Fibroblast of skin of right quadriceps (primary cell): ENCODE measurements at regions not wholly inside any gene's neighbourhood (a gene's known extent, or its start where the extent isn't known, plus 50 kb on each side); places are given as distances from the start of the nearest gene placed in this dataset.
"Not testable (repeated sequence)": the region's sequence is repeated elsewhere in the genome, so short reads cannot be mapped to it uniquely, and the experiment has no call there.

Experiments
- DNase-seq: peaks from one replicate; pipeline ENCODE4 v3.0.0-alpha.2; 2013

DNA sequence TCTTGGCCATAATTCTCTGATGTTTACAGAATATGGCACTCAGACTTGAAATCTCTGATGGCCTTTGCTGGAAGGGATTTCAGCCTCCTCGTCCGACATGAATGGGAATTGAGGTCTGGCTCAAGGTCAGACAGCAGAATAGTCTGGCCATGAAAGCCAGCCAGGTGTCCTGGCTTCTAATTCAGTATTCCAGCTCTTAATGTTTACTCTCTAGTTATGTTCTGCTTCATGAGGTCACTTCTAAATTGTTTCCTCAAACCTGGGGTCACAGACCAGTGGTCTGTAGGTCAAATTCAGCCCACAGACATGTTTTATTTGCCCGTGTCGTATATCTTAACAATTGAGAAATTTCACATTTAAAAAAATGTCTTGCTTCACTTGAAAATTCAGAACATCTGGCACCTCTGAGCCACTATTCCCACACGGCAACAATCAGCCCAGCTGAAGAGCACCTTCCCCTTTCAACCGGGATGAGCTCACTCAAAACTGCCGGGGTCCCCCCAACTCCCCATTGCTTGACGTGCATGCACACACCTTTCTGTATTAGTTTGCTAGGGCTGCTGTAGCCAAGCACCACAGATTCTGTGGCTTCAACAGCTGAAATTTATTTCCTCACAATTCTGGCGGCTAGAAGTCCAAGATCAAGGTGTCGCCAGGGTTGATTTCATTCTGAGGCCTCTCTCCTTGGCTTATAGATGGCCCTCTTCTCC, 243.5 kb downstream of the ENC1 start:
- DNase-seq = no peak

DNA sequence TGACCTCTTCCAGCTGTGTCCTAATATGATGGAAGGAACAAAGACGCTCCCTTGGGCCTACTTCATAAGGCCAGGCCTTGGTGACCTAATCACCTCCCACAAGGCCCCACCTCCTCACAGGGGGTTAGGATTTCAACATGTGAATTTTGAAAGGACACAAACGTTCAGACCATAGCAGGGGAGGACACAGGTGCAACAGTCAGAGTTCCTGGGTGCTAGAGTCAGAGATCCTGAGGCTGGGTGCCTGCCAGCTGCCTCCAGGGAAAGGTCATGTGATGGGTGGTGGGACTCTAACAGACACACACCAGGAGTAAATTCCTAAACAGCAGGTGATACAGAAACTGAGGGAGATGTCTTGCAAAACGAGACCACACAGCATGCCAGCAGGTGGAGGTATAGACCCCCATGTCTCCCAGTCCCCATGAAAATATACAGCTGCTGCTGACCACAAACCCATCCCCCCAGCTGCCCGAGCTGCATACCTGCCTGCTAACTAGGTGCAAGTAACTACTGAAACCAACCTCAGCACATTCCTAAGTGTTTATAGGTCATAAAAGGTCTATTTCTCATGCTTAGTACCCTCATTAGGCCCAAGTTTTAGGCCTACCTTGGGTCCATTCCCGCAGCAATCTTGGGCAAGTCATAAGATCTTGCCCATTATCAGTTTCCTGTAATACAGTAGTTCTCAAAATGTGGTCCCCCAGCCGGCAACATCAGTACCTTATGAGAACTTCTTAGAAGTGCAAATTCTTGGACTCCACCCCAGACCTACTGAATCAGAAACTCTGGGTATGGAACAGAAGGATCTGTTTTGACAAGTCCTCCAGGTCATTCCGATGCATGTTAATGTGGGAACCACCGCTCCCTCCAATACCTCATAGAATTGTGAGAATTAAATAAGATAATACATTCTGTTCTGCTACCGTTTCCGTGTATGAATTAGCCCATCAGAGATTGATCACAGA, 245.3 kb downstream of the ENC1 start:
- DNase-seq = no peak

DNA sequence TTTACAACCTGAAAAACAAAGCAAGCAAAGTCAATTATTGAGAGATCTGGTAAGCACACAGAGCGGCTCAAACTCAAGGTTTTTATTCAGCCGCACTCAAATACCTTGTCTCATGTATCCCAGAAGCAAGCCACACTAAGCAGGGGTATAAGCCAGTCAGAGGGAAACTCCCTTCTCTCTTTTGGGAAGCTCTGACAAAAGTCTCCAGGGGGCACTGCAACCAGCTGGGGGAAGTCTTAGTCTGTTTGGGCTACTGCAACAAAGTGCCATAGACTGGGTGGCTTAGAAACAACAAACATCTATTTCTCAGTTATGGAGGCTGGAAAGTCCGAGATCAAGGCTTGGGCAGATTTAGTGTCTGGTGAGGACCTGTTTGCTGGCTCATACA, 246.0 kb downstream of the ENC1 start:
- no peak for DNase-seq

DNA sequence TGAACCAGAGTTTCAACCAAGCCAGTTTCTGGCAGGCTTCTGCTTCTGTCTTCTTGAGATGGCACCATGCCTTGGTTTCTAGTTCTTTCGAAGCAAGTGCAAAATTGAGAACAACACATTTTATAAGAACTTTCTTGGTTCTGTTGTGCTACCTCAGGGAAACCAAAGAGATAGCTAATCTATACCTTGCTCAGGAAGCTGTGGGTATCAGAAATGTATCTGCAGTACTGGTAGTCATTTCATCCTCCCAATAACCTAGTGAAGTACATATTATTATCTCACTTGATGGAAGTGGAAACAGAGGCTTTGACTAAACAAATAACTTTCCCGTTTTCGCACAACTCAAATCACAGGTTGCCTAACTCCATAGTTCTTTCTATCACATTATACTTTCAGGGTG, 246.6 kb downstream of the ENC1 start:
- no peak for DNase-seq

DNA sequence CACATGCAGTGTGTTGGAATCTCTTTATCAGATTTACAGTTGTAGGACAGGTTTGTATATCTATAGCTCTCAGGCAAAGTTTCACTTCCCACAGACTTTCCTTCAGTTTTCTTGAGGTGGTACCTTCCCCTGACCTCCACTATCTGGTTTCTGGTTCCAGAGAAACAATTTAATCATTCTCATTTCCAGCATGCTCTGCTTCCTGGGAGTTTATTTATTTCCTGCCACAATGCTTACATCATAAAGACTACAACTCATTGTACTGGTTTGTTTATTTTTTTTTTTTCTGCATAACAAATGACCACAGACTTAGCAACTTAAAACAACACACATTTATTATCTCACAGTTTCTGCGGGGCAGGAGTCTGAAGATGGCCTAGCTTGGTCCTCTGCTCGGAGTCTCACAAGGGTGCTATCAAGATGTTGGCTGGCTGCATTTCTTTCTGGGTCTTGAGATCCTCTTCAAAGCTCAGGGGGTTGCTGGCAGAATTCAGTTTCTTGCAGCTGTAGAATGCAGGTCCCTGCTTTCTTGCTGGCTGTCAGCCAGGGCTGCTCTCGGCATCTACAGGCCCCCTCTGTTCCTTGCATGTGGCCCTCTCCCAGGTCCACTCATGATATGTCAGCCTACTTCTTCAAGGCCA, 247.7 kb downstream of the ENC1 start:
- no peak for DNase-seq

DNA sequence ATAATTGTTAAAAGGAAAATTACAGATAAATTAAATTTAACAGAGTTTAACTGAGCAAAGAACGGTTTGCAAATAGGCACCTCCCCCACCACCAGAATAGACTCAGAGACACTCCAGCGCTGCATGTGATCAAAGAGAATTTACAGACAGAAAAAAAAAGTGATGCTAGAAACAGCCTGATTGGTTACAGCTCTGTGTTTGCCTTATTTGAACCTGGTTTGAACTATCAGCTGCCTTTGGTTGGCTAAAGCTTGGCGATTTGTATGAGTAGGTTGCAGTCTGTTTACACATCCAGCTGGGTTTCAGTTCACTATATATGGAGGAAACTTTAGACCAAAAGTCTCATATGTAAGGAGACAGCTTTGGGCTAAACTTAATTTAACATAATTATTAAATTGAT, 249.1 kb downstream of the ENC1 start:
- no peak for DNase-seq

DNA sequence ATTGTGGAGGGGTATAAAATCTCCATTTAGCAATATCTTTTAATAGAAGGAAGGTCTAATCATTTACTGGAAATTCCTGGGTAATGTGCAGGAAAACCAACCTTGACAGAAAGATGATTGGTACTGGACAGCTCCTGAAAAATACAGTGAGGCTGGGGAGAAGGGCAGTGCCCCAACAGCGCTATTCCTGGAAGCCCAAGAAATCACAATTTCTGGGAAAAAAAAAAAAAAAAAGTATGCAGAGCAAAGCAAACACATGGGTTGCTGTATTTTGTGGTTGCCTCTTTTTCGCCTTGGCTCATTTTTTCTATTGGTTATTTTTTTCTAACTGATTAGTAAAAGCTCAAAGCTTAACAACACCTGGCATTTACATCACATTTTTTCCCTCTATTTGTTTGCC, 249.7 kb downstream of the ENC1 start:
- no peak for DNase-seq

DNA sequence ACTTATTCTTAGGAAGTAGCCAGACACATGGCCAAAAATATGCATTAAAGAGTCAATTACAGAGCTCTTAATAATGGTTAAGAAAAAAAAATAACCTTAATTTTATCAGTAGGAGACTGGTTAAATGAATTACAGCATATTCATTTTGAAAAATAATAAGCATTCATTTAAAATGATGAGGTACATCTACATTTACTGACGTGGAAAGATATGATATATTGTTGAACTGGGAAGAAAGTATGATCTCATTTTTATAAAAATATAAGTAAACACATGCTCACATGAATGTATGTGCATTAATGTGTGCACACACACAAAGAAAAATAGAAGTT, 250.3 kb downstream of the ENC1 start:
- DNase-seq = no peak

DNA sequence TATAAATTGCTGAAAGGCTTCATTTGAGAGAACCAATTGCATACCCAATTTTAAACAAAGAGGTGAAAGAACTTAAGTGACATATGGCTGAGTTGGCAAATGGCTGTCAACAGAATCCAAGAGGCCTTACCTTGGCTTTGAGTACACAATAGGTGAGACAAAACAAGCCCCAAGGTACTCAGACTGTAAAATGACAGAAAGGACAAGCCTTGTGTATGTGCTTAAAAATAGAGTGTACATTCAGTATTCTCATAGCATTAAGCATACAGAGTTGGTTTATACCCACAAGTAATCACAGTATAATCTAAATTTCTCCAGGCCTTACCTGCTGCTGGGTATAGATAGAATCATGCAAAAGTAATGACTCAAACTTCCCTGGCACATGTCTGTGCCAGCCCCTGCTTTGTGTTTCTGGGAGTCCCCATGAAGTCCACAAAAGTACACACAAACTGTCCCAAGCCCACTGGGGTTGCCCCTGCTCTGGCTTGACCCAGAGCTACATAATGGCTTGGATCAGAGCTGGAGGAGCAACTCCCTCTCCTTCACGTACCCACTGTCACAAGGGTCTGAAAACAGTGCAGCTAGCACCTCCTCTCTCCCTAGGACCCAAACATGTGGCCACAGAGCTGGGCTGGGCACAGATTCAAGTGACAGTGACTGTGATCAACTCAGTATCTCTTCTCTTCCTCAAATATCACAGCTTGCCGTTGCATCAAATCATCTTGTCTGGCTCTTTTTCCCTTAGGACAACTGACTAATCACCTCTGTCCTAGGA, 250.8 kb downstream of the ENC1 start:
- no peak for DNase-seq

DNA sequence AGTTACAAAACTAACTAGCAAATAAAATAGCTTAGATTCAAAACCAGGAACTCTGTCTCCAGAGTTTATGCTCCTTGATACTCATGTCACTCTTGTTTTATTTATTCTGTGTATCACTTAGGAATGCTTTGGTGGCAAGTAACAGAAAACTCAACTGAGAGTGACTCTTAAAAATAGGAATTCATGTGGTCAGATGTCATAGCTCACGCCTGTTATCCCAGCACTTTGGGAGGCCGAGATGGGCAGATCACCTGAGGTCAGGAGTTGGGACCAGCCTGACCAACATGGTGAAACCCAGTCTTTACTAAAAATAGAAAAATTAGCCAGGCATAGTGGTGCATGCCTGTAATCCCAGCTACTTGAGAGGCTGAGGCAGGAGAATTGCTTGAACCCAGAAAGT, 252.1 kb downstream of the ENC1 start:
- not testable (repeated sequence) for DNase-seq

DNA sequence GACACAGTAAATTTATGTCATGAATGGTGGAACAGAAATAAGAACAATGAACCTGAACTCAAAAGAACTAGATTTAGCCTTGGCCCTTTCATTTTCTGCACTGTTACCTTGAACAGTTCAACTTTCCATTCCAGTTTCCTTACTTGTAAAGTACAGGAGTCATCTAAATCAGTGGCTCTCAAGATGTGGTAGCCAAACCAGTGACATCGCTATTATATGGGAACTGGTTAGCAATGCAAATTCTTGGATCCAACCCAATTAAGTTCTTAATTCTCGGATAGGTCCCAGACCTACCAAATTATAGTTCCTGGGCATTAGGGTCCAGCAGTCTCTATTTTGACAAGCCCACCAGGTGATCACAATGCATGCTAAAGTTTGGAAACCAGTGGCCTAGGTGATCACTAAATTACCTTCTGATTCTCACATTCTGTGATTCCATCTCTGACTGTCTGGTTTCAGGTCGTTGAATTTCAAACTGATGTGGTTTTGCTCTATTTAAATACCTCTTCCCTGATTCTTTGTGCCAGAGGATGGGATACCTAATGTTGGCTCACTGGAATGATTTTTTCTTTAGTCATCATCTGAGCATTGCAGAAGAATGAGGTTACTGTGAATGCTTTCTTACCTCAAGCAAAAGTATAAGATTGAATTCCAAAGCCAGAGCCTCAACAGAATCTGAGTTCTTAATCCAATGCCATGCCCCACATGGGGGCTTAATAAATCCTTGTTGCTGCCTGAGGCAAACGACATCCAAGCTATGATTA, 253.8 kb downstream of the ENC1 start:
- DNase-seq = peak; percentile 80

DNA sequence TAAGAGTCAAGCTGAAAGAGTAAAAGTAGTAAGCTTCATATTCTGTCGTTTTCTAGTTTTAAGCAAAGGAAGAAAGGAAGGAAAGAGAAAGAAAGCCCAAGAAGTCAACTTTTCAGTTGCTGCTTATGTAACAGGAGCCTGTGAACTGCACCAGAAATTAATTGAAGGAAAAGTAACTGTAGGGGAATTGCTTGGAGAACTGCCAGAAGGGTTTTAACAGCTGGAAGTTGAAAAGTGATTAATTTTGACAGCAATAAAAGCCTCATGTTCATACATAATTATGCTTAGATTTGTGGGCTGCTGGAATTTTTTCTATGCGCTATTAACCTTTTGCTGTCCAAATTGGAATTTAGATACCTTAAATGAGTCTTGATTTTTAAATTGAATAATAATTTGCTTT, 255.7 kb downstream of the ENC1 start:
- DNase-seq = peak; percentile 82

DNA sequence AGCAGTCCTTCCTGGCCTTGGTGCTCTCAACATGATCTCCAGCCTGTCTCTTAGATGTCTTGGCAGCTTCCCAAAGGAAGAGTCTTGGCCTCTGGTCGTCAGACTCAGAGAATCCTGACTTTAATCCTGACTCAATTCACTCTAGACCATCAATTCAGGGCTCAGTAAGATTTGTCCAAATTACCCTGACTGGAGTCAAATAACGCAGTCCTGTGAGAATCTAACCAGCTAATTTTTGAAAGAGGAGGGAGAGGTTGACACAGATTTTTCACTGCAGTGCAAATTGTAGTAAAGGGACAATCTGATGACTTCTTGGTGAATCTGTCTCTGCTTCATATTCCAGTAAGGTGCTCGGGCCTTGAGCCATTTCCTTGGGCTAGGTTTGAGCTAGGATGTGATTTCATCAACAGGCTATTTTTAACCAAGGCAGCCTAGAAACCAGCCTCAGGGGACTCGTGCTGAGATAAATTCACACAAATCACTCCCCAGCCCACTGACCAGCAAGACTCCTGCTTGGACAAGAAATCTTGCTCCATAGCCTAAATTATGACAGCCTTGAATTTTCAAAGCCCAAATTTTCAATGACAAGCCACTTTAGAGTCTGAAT, 257.4 kb downstream of the ENC1 start:
- DNase-seq = peak; percentile 81

DNA sequence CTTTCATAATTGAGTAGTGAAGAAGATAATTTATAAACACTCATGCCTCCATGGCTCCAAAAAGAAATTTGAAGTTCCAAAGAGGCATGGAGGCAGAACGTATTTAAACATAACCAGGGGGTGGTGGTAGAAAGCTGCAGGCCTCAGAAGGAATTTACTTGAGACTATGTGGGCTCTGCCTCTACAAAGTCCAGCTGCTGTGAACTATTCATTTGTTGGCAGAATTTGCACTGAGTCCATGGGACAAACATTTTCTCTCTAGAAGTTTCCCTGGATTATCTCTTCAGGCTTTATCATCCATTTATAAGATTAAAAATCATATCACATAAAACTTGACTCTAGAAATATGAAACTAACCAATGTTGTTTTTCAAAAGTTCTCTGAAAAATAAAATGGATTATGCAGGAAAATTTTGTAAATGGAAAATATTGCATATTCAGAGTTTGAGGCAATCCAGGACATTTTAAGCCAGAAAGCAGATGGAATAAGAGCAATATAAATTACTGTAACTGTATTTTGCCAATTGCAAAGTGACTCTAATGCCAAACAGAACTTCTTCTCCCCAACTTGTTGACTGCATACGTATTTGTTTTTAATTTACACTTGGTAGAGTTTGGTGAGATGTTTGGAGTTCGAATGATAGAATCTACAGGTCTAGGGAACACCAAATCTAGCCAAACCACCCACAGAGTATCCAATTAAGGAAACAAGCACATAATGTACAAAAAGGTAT, 258.2 kb downstream of the ENC1 start:
- DNase-seq = no peak

DNA sequence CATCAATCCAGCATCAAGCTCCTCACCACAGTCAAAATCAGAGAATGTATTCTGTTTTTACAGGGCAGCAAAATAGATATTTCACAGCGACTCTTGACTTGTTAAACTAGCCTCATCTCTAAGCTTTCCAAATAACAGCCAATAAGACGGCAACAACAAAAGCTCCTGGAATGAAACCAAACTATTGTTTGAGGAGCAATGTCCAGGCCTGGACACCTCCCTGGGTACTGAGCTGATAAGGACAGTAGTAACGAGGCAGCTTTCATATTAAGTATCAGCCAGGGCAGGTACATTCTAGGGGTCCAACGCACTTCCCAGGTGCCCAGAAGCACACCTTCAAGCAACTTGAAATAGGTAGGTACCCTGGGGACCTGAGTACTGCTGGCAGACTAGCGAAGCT, 260.3 kb downstream of the ENC1 start:
- DNase-seq = no peak

DNA sequence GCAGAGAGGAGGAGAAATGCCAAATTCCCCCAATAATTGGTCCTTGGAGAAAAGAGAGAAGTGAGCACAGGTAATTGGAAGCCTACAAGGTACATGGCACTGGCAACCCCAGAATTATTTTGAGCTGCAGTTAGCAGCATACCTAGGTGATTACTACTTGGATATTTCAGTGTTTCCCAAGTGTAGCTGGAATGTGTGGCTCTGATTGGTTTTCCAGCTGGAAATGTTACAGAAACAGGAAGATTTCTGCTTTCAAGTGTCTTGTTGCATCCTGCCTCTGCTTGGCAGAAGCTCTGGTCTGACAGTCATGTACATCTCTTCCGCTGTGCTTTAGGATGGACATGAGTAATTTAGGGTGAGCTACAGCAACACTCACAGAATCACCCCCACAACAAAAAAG, 262.1 kb downstream of the ENC1 start:
- DNase-seq = peak; percentile 56

DNA sequence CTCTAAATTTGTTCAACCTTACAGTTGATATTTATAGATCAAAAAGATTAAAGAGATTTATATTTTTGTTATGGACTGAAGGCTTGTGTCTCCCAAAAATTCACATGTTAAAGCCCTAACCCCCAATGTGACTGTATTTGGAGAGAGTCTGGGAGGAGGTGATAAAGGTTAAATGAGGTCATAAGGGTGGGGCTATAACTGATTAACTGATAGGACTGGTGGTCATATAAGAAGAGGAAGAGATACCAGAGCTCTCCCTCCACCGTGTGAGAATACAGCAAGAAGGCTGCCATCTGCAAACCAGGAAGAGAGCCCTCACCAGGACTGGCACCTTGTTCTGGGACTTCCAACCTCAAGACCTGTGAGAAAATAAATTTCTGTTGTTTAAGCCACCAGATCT, 264.3 kb downstream of the ENC1 start:
- DNase-seq = no peak

DNA sequence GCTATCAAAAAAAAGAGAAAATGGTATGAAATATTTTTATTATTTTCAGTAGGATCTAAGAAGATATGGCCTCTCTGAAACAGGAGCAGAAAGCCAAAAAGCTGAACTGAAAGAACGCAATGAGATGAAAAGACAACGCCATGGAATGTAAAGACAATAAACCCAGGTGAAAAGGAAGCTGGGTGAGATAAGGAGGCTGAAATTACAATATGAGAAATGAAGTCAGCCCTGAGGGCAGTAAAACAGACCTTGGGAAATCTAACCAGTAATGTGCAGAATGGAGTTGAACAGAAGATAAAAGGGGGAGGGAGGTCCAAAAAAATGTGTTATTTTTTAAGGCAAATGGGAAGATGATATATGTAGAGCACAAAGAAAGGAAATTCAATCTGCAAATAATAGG, 265.3 kb downstream of the ENC1 start:
- DNase-seq = no peak

DNA sequence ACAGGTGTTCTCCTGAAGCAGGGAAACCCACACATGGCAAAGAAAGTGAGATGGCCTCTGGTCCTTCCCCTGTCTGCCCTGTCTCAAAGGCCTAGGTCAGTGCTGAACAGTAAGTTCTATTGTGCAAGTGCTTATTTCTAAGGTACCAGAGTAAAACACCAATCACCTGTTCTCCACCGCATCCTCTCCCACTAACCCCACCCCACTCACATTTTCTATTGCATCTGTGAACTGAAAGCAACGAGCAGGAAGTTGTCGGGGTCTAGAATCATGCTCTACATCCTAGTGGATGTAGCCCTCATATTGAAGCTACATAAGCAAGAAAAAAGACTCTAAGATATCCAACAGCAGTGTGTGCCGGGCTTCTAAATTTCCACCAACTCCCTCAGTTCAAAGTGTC, 265.9 kb downstream of the ENC1 start:
- no peak for DNase-seq

DNA sequence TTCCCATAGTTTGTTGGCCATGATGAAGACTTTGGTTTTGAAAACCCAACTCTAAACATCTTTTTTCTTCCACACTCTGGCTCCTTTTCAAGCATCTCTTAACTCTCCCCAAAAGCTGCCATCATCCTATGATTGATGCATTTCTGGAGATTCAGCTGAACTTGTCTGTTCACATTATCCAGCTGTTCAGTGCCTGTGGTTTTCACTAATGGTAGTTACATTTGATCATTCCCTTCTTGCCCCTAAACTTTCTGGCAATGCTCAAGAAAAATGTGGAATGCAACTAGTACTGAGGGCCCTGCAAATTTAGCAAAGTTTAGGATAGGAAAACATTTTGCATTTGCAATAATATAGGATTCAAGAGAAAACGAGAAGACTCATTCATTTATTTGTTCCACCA, 267.5 kb downstream of the ENC1 start:
- no peak for DNase-seq

DNA sequence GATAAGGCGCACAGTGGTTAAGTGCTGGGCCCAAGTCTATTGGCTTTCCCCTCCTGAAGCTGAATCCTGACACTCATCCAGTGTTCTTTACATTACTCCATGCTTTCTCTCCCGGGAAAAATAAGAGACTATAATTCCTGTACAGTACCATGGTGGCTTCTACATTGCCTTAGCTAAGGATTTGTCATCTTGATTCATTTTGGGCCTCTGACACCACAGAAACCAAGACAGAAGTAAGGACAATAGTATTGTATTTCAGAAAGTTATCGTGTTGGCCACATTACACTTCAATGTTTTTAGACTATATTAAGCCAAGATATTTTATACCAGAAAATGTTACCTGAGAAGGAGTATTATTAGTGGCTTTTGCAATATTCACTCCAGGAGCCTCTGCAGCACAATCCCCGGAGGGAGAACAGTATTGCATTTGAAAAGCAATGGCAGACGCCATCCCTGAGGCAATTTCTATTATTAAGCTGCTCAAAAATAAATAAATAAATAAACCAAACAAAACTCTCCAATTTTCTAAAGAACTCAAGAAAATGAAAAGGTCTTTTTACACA, 267.9 kb downstream of the ENC1 start:
- no peak for DNase-seq
